Kidney (tissue), 13 donors: ENCODE measurements at regions not wholly inside any gene's neighbourhood (a gene's known extent, or its start where the extent isn't known, plus 50 kb on each side); places are given as distances from the start of the nearest gene placed in this dataset.

Experiments
- DNase-seq, 5 donors: peaks; one replicate each; pipeline ENCODE4 v3.0.0-alpha.2; 2013 to 2020
- FAIRE-seq: peaks from 2 replicates; lab custom pipeline; 2012; peaks lifted over from hg19 to GRCh38; lab: Jason Lieb, UNC
- H3K27ac ChIP-seq, 2 donors: one replicate each; pipeline ENCODE4 v1.7.0; 2013; ENCODE audit warnings: low read depth in 2 of 2, low read length in 2 of 2, inconsistent platforms in 1 of 2
- H3K27me3 ChIP-seq: one replicate; pipeline ENCODE4 v1.7.1; 2013; ENCODE audit warnings: low read length, inconsistent platforms; ENCODE audit not compliant: control insufficient read depth, insufficient read depth
- H3K36me3 ChIP-seq, 3 donors: one replicate each; pipeline versions ENCODE4 v1.7.0 to v1.7.1; 2013; ENCODE audit warnings: low read length in 3 of 3, control low read depth in 1 of 3, inconsistent platforms in 1 of 3; ENCODE audit not compliant: insufficient read depth in 3 of 3, control insufficient read depth in 2 of 3
- H3K4me1 ChIP-seq, 3 donors: one replicate each; pipeline versions ENCODE4 v1.7.0 to v1.7.1; 2013; ENCODE audit warnings: low read length in 3 of 3, inconsistent platforms in 1 of 3, low read depth in 1 of 3; ENCODE audit not compliant: control insufficient read depth in 2 of 3, insufficient read depth in 2 of 3
- H3K4me3 ChIP-seq, 3 donors: one replicate each; pipeline versions ENCODE4 v1.7.0 to v1.8.1; 2013; ENCODE audit warnings: low read length in 3 of 3, control low read depth in 1 of 3, inconsistent platforms in 1 of 3
- H3K9ac ChIP-seq, 3 donors: one replicate each; pipeline versions ENCODE4 v1.7.0 to v1.7.1; 2013; ENCODE audit warnings: low read length in 3 of 3, control low read depth in 1 of 3, inconsistent platforms in 1 of 3
- H3K9me3 ChIP-seq, 3 donors: one replicate each; pipeline versions ENCODE4 v1.7.0 to v1.7.1; 2013; ENCODE audit warnings: low read length in 3 of 3, control low read depth in 1 of 3, inconsistent platforms in 1 of 3; ENCODE audit not compliant: control insufficient read depth in 2 of 3, insufficient read depth in 1 of 3
- intact Hi-C: fragments of 100-400 bp; cut with DNase I; formaldehyde crosslinking; loops from one replicate; pipeline ENCODE4 v1.11.1; 2022
- TF ChIP-seq, protein P1 (sequence below): IDR thresholded peaks from 3 replicates; pipeline ENCODE4 v1.5.1; 2012; ENCODE audit warnings: mild to moderate bottlenecking, moderate library complexity, borderline replicate concordance; ENCODE audit not compliant: insufficient read depth; ENCODE audit errors: extremely low read depth
- donor health status: control.
- donor health status: control.
- donor health status: control.
- donor health status: control.
- donor health status: control.
- donor health status: DM: yes; HTN: yes; CAD: no.
- donor health status: Normal renal cell carcinoma (clear cell type).

DNA sequence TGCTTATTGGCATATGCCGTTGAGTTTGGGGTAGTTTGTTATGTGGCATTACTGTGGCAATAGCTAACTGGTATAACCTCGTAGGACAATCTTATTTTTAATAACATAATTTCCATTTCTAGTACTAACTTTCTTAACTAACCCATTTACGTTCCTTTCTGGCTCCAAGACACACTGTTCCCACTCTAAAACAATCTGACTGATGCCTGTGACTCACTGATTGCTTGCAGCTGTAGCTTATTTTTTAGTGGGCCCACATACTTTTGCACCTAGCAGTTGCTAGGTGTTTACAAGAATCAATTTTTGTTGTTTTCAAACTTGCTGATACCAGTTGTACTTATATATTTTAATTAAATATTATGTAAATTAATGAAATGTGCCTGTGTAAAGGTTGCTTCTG is 52.2 kb downstream of the FAT3 start:
- H3K36me3 ChIP-seq = no peaks in the 10 kb centered on the region
- no peak for FAIRE-seq
- no peaks in the 10 kb centered on the region for H3K9me3 ChIP-seq
- no peaks in the 10 kb centered on the region for H3K27me3 ChIP-seq
- H3K27ac ChIP-seq = no peak overlapping the region
- intact Hi-C loops = no loop called here
- no peak for DNase-seq
- H3K4me3 ChIP-seq = no peak overlapping the region
- H3K4me1 ChIP-seq = no peaks in the 10 kb centered on the region
- no peak overlapping the region for H3K9ac ChIP-seq
- TF ChIP-seq, protein P1, sequence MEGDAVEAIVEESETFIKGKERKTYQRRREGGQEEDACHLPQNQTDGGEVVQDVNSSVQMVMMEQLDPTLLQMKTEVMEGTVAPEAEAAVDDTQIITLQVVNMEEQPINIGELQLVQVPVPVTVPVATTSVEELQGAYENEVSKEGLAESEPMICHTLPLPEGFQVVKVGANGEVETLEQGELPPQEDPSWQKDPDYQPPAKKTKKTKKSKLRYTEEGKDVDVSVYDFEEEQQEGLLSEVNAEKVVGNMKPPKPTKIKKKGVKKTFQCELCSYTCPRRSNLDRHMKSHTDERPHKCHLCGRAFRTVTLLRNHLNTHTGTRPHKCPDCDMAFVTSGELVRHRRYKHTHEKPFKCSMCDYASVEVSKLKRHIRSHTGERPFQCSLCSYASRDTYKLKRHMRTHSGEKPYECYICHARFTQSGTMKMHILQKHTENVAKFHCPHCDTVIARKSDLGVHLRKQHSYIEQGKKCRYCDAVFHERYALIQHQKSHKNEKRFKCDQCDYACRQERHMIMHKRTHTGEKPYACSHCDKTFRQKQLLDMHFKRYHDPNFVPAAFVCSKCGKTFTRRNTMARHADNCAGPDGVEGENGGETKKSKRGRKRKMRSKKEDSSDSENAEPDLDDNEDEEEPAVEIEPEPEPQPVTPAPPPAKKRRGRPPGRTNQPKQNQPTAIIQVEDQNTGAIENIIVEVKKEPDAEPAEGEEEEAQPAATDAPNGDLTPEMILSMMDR = no peak

DNA sequence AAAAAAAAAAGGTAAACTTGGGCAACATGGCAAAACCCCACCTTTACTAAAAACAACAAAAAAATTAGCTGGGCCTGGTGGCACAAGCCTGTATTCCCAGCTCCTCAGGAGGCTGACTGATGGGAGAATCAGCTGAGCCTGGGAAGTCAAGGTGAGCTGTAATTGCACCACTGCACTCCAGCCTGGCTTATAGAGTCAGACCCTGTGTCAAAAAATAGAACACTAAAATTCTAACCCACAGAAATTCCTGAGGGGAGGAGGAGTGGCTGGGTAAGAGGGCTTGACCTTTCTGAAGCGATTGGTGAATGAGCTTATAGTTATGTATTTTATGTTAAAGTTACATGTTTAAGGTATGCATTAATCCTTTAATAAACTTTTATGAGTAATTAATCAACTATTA is 53.3 kb downstream of the FAT3 start:
- no peak for FAIRE-seq
- H3K27ac ChIP-seq = no peak overlapping the region
- no peak overlapping the region for H3K4me3 ChIP-seq
- no peaks in the 10 kb centered on the region for H3K4me1 ChIP-seq
- no peaks in the 10 kb centered on the region for H3K36me3 ChIP-seq
- H3K9me3 ChIP-seq = no peaks in the 10 kb centered on the region
- TF ChIP-seq, protein P1 = no peak
- intact Hi-C loops = no loop called here
- DNase-seq = no peak
- no peak overlapping the region for H3K9ac ChIP-seq
- no peaks in the 10 kb centered on the region for H3K27me3 ChIP-seq

DNA sequence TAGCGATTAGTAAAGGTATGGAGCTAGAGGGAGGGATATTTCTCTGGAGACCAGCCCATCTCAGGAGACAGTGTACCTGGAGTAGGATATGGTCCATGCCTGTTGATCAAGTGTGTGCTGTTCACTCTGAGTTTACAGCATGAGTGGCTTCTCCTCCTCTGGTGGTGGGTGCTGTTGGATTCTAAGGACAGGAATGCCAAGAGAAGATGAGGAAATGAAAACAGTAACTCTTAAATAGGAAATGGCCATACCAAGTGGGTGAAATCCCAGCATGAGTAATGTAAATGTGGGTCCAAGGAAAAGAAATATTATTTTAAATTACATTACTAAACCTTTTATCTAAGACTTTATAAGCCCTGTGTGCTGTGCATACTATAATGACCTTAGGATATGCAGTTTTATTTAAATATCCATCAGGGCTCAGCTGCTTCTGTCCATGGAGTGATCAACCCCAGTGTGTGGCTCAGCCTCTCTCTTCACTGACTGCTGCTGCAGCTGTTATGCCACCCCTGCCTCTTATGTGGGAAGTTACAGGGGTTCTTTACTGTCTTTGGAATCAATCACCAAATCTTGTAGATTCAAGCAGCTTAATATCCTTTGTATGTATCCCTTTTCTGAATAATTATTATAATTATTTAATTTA is 54.3 kb downstream of the FAT3 start:
- H3K27me3 ChIP-seq = no peaks in the 10 kb centered on the region
- no peaks in the 10 kb centered on the region for H3K4me1 ChIP-seq
- no peak for DNase-seq
- TF ChIP-seq, protein P1 = no peak
- no peak for FAIRE-seq
- no peaks in the 10 kb centered on the region for H3K9me3 ChIP-seq
- no peaks in the 10 kb centered on the region for H3K36me3 ChIP-seq
- H3K9ac ChIP-seq = no peak overlapping the region
- no peak overlapping the region for H3K27ac ChIP-seq
- intact Hi-C loops = no loop called here
- H3K4me3 ChIP-seq = no peak overlapping the region

DNA sequence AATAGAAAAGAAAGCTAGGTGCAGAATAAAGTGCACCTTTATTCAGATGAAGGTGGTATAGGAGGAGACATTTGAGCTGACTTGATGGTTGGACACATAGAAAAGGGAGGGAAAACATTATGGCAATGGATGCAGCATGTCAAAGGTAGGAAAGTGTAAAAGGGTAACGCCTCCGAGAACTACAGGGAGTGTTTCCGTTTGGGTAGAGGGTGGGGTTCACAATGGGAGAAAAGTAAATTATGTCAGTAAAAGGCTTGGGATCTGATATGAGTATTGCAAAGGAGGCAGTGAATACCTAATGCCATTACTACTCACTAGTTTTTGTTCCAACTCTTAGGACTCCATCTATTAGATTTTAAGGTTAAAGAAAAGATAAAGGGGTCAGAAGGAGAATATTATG is 59.5 kb downstream of the FAT3 start:
- FAIRE-seq (no peak), DNase-seq (no peak)
- intact Hi-C loops = no loop called here
- Histone ChIP-seq H3K36me3 (no peaks in the 10 kb centered on the region), H3K27ac (no peak overlapping the region), H3K9ac (no peak overlapping the region), H3K4me1 (no peaks in the 10 kb centered on the region), H3K4me3 (no peak overlapping the region), H3K9me3 (no peaks in the 10 kb centered on the region), H3K27me3 (no peaks in the 10 kb centered on the region)
- TF ChIP-seq, protein P1 = no peak
